K562 (cell line): ENCODE measurements at regions not wholly inside any gene's neighbourhood (a gene's known extent, or its start where the extent isn't known, plus 50 kb on each side); places are given as distances from the start of the nearest gene placed in this dataset.
A peak's percentile ranks its signal among the peaks of the same experiment; 100 is the strongest.

Experiments
- ATAC-seq: fragments of 200-7000 bp; cut with Tn5 transposase; 3 replicates; pipeline ENCODE4 v1.9.1; 2020; ENCODE audit warnings: moderate library complexity
- BruUV-seq: library from RNA; stranded (reverse); fragments of 400-500 nt; replicated peaks from 2 replicates; lab custom pipeline; 2021; lab: Mats Ljungman, UMichigan
- CTCF ChIA-PET: fragments of 300-600 bp; formaldehyde crosslinking; extraction: SDS; loops from one replicate; lab custom pipeline; 2021; ENCODE audit warnings: low intra/inter-chr PET ratio; lab: Yijun Ruan, JAX
- POLR2A ChIA-PET: fragments of 300-600, 350-650 bp; sonication (Branson Sonifier 250); formaldehyde crosslinking; extraction: SDS; loops from one replicate; lab custom pipeline; 2021; ENCODE audit warnings: antibody characterized with exemption, inconsistent platforms; lab: Yijun Ruan, JAX
- DNase-seq, 4 experiments: peaks; one replicate each; pipeline versions ENCODE4 v3.0.0 to v3.0.0-alpha.2; 2011 to 2018; ENCODE audit warnings: low spot score in 3 of 4, mixed read lengths in 3 of 4; ENCODE audit errors: extremely low read depth in 1 of 4
- FAIRE-seq: peaks from 2 replicates; lab custom pipeline; 2011; peaks lifted over from hg19 to GRCh38; lab: Jason Lieb, UNC
- H2AFZ ChIP-seq: 2 replicates; pipeline ENCODE4 v1.6.0; 2011; ENCODE audit warnings: low read depth, low read length, control low read depth, inconsistent platforms
- H3K27ac ChIP-seq: fragments of 200-600 bp; 3 replicates; pipeline ENCODE4 v1.8.0; 2011; ENCODE audit warnings: low read depth, mild to moderate bottlenecking, control low read depth, inconsistent platforms, low read length, moderate library complexity, mixed read lengths; ENCODE audit errors: extremely low read depth
- H3K27me3 ChIP-seq, 2 experiments: fragments of 300-600 bp in 1 of 2; 2 replicates in 1 of 2; 3 replicates in 1 of 2; pipeline versions ENCODE4 v1.6.0 to v1.8.0; 2011; ENCODE audit warnings: inconsistent platforms in 2 of 2, low read length in 2 of 2, mild to moderate bottlenecking in 1 of 2, mixed read lengths in 1 of 2, moderate library complexity in 1 of 2; ENCODE audit not compliant: control insufficient read depth in 2 of 2, insufficient read depth in 2 of 2
- H3K36me3 ChIP-seq: fragments of 300-600 bp; 3 replicates; pipeline ENCODE4 v1.8.0; 2011; ENCODE audit warnings: mild to moderate bottlenecking, low read length, inconsistent platforms; ENCODE audit not compliant: control insufficient read depth, insufficient read depth
- H3K4me1 ChIP-seq, 2 experiments: fragments of 200-600 bp in 1 of 2; replicated peaks in 1 of 2; 2 replicates in 1 of 2; 3 replicates in 1 of 2; pipeline versions ENCODE4 v1.5.1 to v1.8.0; 2011; ENCODE audit warnings: inconsistent platforms in 2 of 2, low read length in 2 of 2, mild to moderate bottlenecking in 1 of 2, mixed read lengths in 1 of 2, moderate library complexity in 1 of 2; ENCODE audit not compliant: control insufficient read depth in 2 of 2, insufficient read depth in 2 of 2
- H3K4me2 ChIP-seq: 2 replicates; pipeline ENCODE4 v1.6.1; 2011; ENCODE audit warnings: low read length, control low read depth, inconsistent platforms, mixed read lengths; ENCODE audit not compliant: insufficient read depth
- H3K4me3 ChIP-seq: fragments of 200-600 bp; sonication (generic), shearing (Covaris generic); 2 replicates; pipeline ENCODE4 v1.5.1; 2016; ENCODE audit warnings: control low read depth, inconsistent platforms
- H3K79me2 ChIP-seq: fragments of 200-600 bp; 3 replicates; pipeline ENCODE4 v1.8.0; 2011; ENCODE audit warnings: low read length, inconsistent platforms; ENCODE audit not compliant: control insufficient read depth, insufficient read depth
- H3K9ac ChIP-seq, 2 experiments: 2 replicates each; pipeline versions ENCODE4 v1.6.0 to v1.6.1; 2011; ENCODE audit warnings: low read depth in 2 of 2, low read length in 2 of 2, control low read depth in 1 of 2, inconsistent platforms in 1 of 2, mild to moderate bottlenecking in 1 of 2, mixed read lengths in 1 of 2; ENCODE audit not compliant: insufficient read depth in 1 of 2
- H3K9me1 ChIP-seq: one replicate; pipeline ENCODE4 v1.6.0; 2011; ENCODE audit warnings: inconsistent platforms, mild to moderate bottlenecking, low read length, moderate library complexity; ENCODE audit not compliant: control insufficient read depth, insufficient read depth
- H3K9me3 ChIP-seq: replicated peaks from 2 replicates; pipeline ENCODE4 v1.5.1; 2011; ENCODE audit warnings: low read depth, low read length, inconsistent platforms; ENCODE audit not compliant: control insufficient read depth, insufficient read depth
- H4K20me1 ChIP-seq: replicated peaks from 2 replicates; pipeline ENCODE4 v1.6.1; 2011; ENCODE audit warnings: low read length, inconsistent platforms, mixed read lengths; ENCODE audit not compliant: control insufficient read depth, insufficient read depth
- BACH1 ChIP-seq: fragments of 200-800 bp; sonication (Bioruptor generic); IDR thresholded peaks from 2 replicates; pipeline ENCODE4 v1.6.1; 2016; ENCODE audit warnings: missing genetic modification characterization, missing compliant biosample characterization
- FOXM1 ChIP-seq, 2 experiments: fragments of 450-650 bp in 1 of 2; sonication (generic) in 1 of 2; formaldehyde crosslinking in 1 of 2; IDR thresholded peaks; 2 replicates each; pipeline versions ENCODE4 v1.6.1 to v1.9.0; 2017 to 2022; ENCODE audit warnings: low read depth in 2 of 2, mild to moderate bottlenecking in 2 of 2, missing genetic modification reagents in 1 of 2, moderate library complexity in 1 of 2
- GTF2E2 ChIP-seq: fragments of 200-800 bp; sonication (Bioruptor generic); IDR thresholded peaks from 2 replicates; pipeline ENCODE4 v1.6.1; 2016; ENCODE audit warnings: missing genetic modification characterization, missing compliant biosample characterization
- HNRNPLL ChIP-seq: fragments of 200-400 bp; formaldehyde crosslinking; IDR thresholded peaks from 2 replicates; pipeline ENCODE4 v1.6.1; 2017; ENCODE audit warnings: low read length, low read depth, mild to moderate bottlenecking; ENCODE audit not compliant: poor library complexity, severe bottlenecking
- MAZ ChIP-seq, 2 experiments: fragments of 450-650 bp in 1 of 2; sonication (generic) in 1 of 2; formaldehyde crosslinking; IDR thresholded peaks in 1 of 2; conservative IDR thresholded peaks in 1 of 2; 2 replicates each; pipeline versions ENCODE4 v1.4.0 to v1.5.0; 2020; ENCODE audit warnings: mild to moderate bottlenecking in 1 of 2, missing genetic modification reagents in 1 of 2
- MEF2A ChIP-seq: IDR thresholded peaks from 2 replicates; pipeline ENCODE4 v1.6.1; 2011; ENCODE audit warnings: low read depth, mild to moderate bottlenecking, low read length, moderate library complexity; ENCODE audit not compliant: control insufficient read depth
- NONO ChIP-seq, 2 experiments: fragments of 200-400 bp in 1 of 2; fragments of 450-650 bp in 1 of 2; formaldehyde crosslinking in 1 of 2; IDR thresholded peaks; 2 replicates each; pipeline ENCODE4 v1.6.1; 2017; ENCODE audit warnings: low read depth in 2 of 2, mild to moderate bottlenecking in 2 of 2, moderate library complexity in 2 of 2, low read length in 1 of 2
- POLR2H ChIP-seq: IDR thresholded peaks from 2 replicates; pipeline ENCODE4 v1.6.1; 2016; ENCODE audit warnings: missing genetic modification characterization, low read depth, mild to moderate bottlenecking, control low read depth, missing compliant biosample characterization, moderate library complexity
- TFAM ChIP-seq: fragments of 250-450 bp; sonication (Bioruptor Pico); conservative IDR thresholded peaks from 2 replicates; pipeline ENCODE4 v1.5.0; 2021; ENCODE audit warnings: mild to moderate bottlenecking, moderate library complexity
- WGBS: fragments of 100-300 bp; shearing (Covaris generic); methylation state at CpG from one replicate; pipeline ENCODE4 v1.1.6; 2016; ENCODE audit warnings: low coverage, mixed read lengths; ENCODE audit not compliant: insufficient coverage; ENCODE audit errors: missing lambda C conversion rate; 5-methylcytosine and 5-hydroxymethylcytosine counted together
- in situ Hi-C: fragments of 300-500 bp; cut with MboI; formaldehyde crosslinking; loops from 4 replicates; pipeline ENCODE4 v1.15.0; 2018; ENCODE audit warnings: inconsistent platforms, mixed read lengths
- intact Hi-C: fragments of 100-400 bp; cut with micrococcal nuclease; formaldehyde crosslinking; loops from 2 replicates; pipeline ENCODE4 v1.14.2; 2022
- TF ChIP-seq, protein P1 (sequence below): fragments of 450-650 bp; IDR thresholded peaks from 2 replicates; pipeline ENCODE4 v1.6.1; 2017; ENCODE audit warnings: antibody characterized with exemption, mild to moderate bottlenecking

GRCh38 chr22:22150457-22150856 is 94.1 kb upstream of the VPREB1 start (continued):
- TF ChIP-seq TFAM (CRISPR knock-in tag), result peak; percentile 95; the same call in 1 of the 2 replicates

DNA sequence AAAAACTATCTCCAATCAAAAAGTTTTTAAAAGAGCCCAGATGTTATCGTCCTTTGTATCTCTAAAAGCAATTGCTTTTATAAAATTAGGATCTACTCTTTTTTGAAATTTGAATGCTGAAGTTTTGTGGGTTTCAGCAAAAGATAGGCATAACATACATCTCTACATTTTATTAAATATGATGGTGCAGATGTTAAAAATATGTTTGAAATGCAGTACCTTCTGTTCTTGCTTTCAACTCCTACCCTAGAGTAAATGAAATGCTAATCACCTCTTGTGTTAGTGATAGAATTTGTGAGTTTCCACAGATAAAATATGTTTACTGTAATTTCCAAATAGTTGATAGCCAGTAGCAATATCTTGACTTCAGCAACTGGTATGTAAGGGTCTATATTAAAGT is 95.7 kb upstream of the VPREB1 start:
- no peaks in the 10 kb centered on the region for H3K9me1 ChIP-seq
- intact Hi-C loops, result loop anchor here (2.0 kb wide), 1 partner anchor 20 kb away; no protein-coding TSS in a partner anchor
- no peaks in the 10 kb centered on the region for H3K36me3 ChIP-seq
- TF ChIP-seq MAZ (CRISPR knock-in tag; conservative IDR thresholded peaks at IDR 0.05 in 1 of 2, IDR thresholded peaks at IDR 0.05 in 1 of 2), result 0 out of 4 replicates have a peak, but pooled peaks of 1 of the 2 experiments have one; percentile 16
- TF ChIP-seq, protein P1, sequence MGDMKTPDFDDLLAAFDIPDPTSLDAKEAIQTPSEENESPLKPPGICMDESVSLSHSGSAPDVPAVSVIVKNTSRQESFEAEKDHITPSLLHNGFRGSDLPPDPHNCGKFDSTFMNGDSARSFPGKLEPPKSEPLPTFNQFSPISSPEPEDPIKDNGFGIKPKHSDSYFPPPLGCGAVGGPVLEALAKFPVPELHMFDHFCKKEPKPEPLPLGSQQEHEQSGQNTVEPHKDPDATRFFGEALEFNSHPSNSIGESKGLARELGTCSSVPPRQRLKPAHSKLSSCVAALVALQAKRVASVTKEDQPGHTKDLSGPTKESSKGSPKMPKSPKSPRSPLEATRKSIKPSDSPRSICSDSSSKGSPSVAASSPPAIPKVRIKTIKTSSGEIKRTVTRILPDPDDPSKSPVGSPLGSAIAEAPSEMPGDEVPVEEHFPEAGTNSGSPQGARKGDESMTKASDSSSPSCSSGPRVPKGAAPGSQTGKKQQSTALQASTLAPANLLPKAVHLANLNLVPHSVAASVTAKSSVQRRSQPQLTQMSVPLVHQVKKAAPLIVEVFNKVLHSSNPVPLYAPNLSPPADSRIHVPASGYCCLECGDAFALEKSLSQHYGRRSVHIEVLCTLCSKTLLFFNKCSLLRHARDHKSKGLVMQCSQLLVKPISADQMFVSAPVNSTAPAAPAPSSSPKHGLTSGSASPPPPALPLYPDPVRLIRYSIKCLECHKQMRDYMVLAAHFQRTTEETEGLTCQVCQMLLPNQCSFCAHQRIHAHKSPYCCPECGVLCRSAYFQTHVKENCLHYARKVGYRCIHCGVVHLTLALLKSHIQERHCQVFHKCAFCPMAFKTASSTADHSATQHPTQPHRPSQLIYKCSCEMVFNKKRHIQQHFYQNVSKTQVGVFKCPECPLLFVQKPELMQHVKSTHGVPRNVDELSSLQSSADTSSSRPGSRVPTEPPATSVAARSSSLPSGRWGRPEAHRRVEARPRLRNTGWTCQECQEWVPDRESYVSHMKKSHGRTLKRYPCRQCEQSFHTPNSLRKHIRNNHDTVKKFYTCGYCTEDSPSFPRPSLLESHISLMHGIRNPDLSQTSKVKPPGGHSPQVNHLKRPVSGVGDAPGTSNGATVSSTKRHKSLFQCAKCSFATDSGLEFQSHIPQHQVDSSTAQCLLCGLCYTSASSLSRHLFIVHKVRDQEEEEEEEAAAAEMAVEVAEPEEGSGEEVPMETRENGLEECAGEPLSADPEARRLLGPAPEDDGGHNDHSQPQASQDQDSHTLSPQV, result 0 out of 2 replicates have a peak, but pooled peaks have one; percentile 8
- TF ChIP-seq FOXM1 (IDR thresholded peaks at IDR 0.05; ENCODE audit: low read depth), result no peak
- no peak for TF ChIP-seq FOXM1 (CRISPR knock-in tag; IDR thresholded peaks at IDR 0.05; ENCODE audit: low read depth)
- peak; percentile 60; the same call in 1 of the 2 replicates for TF ChIP-seq GTF2E2 (tag)
- peak; percentile 27; the same call in 1 of the 2 replicates for TF ChIP-seq BACH1
- TF ChIP-seq HNRNPLL, result no peak
- peak in 1 of 2 experiments; percentile 18; a peak in 2 of 4 replicates for TF ChIP-seq NONO (IDR thresholded peaks at IDR 0.05; ENCODE audit: low read depth in 2 of 2, low read length in 1 of 2)
- 0 out of 2 replicates have a peak, but pooled peaks have one; percentile 17 for TF ChIP-seq MEF2A
- TF ChIP-seq POLR2H, result peak; percentile 68; the same call in 1 of the 2 replicates
- no peaks in the 10 kb centered on the region for H3K9me3 ChIP-seq
- H3K9ac ChIP-seq, result no peak overlapping the region
- peaks cover 14 to 35% of the 10 kb centered on the region in 2 experiments for H3K27me3 ChIP-seq
- no peak overlapping the region for H3K4me2 ChIP-seq
- no peak overlapping the region for H3K27ac ChIP-seq
- H4K20me1 ChIP-seq, result no peaks in the 10 kb centered on the region
- no TSS peak for BruUV-seq
- ChIA-PET CTCF (interaction anchor here (0.6 kb wide), 1 partner anchor 845 kb away, joined by 3 read pairs; no protein-coding TSS in a partner anchor), POLR2A (interaction anchor here (0.8 to 2.5 kb wide), 2 partner anchors 23 to 393 kb away, joined by 3 to 9 read pairs; no protein-coding TSS in a partner anchor)
- H3K4me3 ChIP-seq, result no peak overlapping the region
- in situ Hi-C loops, result no loop called here
- DNase-seq (no peak), ATAC-seq (no peak), FAIRE-seq (no peak)
- 0% methylated on average over 1 of the region's 1 CpG for WGBS
- H3K79me2 ChIP-seq, result no peaks in the 10 kb centered on the region
- H3K4me1 ChIP-seq, result no peaks in the 10 kb centered on the region
- no peak overlapping the region for H2AFZ ChIP-seq
